B cell (primary cell): ENCODE measurements at regions not wholly inside any gene's neighbourhood (a gene's known extent, or its start where the extent isn't known, plus 50 kb on each side); places are given as distances from the start of the nearest gene placed in this dataset.

ENCODE experiments used
- CTCF ChIP-seq: fragments of 200-600 bp; IDR thresholded peaks from one replicate; pipeline ENCODE4 v1.8.0; 2022; ENCODE audit warnings: antibody characterized with exemption, mild to moderate bottlenecking
- EZH2 ChIP-seq: IDR thresholded peaks from 2 replicates; pipeline ENCODE4 v1.6.1; 2012; ENCODE audit warnings: borderline replicate concordance, low read depth, mild to moderate bottlenecking, moderate library complexity, low read length; ENCODE audit not compliant: insufficient read depth, poor library complexity, severe bottlenecking

- TF ChIP-seq EZH2, result no peak
- TF ChIP-seq CTCF, result no peak
Measured at GRCh38 chrX:42499620-42500019, 278.3 kb downstream of the PPP1R2C start.
